ENCODE measurements at regions not wholly inside any gene's neighbourhood (a gene's known extent, or its start where the extent isn't known, plus 50 kb on each side); places are given as distances from the start of the nearest gene placed in this dataset.
"Not testable (repeated sequence)": the region's sequence is repeated elsewhere in the genome, so short reads cannot be mapped to it uniquely, and the experiment has no call there.

DNA sequence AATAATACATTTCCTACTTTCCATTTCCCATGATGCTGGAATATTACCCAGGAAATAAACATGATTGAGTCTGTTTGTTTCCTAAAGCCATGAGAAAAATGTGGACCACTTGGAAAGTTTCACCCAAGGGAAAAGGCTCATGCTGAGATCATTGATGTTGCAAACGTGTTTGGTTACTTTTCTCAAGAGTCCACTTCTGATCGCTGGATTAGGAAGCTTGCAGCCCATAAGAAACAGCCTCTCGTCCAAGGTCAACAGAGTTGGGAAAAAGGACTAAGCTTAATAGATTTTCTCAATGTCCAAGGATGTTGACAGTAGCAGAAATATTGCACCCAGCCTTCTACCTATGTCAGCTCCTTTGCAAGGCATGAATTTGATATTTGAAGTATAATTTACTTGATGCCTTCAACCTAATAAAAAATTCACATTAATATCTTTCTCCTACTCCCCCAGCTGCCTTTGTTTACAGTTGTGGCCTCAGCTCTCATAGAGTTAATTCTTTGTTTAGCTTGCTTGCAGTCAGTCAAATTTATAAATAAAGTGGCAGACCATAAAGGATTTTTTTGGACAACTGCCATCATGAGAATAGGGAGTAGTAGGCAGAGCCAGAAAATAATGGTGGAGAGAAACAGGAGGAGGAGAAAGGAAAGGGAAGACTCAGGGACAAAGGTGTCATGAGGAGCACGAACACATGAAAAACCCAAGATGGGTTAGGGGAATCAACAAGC lies 65.6 kb upstream of the BLTP1 start:
- intact Hi-C loops (cut with DNase I): no loop called here
- WGBS: 53% methylated on average over 4 of the region's 4 CpGs
- TF ChIP-seq POLR2AphosphoS5 (IDR thresholded peaks at IDR 0.05) (no peak), POLR2A (IDR thresholded peaks at IDR 0.05; ENCODE audit: low read depth) (no peak), EP300 (IDR thresholded peaks at IDR 0.05) (no peak), CTCF (IDR thresholded peaks at IDR 0.05) (no peak)
- no peaks in the 10 kb centered on the region for H3K9me3 ChIP-seq
- peaks cover 0 to 6% (median 0%) of the 10 kb centered on the region in 4 donors for H3K4me1 ChIP-seq
- H3K27ac ChIP-seq (replicated peaks in 1 of 4): no peak overlapping the region
- H3K36me3 ChIP-seq: no peaks in the 10 kb centered on the region
- no peaks in the 10 kb centered on the region for H3K27me3 ChIP-seq
- H3K4me3 ChIP-seq: no peak overlapping the region
- no peak for DNase-seq (ENCODE audit: extremely low spot score)

DNA sequence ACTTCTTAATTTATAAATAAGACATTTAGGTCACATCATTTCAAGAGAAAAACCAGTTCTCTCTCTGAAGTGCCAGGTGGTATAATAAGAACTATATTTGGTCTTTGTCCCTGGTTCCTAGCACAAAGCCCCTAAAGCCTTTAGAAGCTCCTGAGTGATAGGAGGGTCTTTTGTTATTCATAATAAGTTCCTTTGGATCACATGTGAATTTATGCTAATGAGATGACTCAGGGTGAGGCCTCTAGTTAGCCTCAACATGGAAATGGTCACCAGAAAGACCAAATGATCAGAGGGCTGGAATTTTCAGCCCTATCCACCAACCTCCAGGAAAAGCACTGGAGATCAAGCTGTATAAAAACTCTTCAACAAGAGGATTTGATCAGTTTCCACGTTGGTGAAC lies 68.1 kb upstream of the BLTP1 start:
- no peak overlapping the region for H3K27ac ChIP-seq (replicated peaks in 1 of 4)
- WGBS: 41% methylated on average over 1 of the region's 1 CpG
- TF ChIP-seq POLR2AphosphoS5 (IDR thresholded peaks at IDR 0.05) (no peak), CTCF (IDR thresholded peaks at IDR 0.05) (no peak), POLR2A (IDR thresholded peaks at IDR 0.05; ENCODE audit: low read depth) (no peak), EP300 (IDR thresholded peaks at IDR 0.05) (no peak)
- H3K4me3 ChIP-seq: no peak overlapping the region
- no peaks in the 10 kb centered on the region for H3K9me3 ChIP-seq
- intact Hi-C loops (cut with DNase I): no loop called here
- DNase-seq (ENCODE audit: extremely low spot score): no peak
- H3K27me3 ChIP-seq: no peaks in the 10 kb centered on the region
- H3K4me1 ChIP-seq: peaks cover 0 to 6% (median 0%) of the 10 kb centered on the region in 4 donors
- no peaks in the 10 kb centered on the region for H3K36me3 ChIP-seq

- no peaks in the 10 kb centered on the region for H3K9me3 ChIP-seq
- H3K36me3 ChIP-seq: no peaks in the 10 kb centered on the region
- no peak overlapping the region for H3K27ac ChIP-seq (replicated peaks in 1 of 4)
- intact Hi-C loops (cut with DNase I): no loop called here
- no peak for DNase-seq (ENCODE audit: extremely low spot score)
- no peaks in the 10 kb centered on the region for H3K27me3 ChIP-seq
- TF ChIP-seq POLR2A (IDR thresholded peaks at IDR 0.05; ENCODE audit: low read depth) (no peak), CTCF (IDR thresholded peaks at IDR 0.05) (no peak), EP300 (IDR thresholded peaks at IDR 0.05) (no peak), POLR2AphosphoS5 (IDR thresholded peaks at IDR 0.05) (no peak)
- H3K4me1 ChIP-seq: peaks cover 0 to 6% (median 0%) of the 10 kb centered on the region in 4 donors
- 83% methylated on average over 1 of the region's 1 CpG for WGBS
- no peak overlapping the region for H3K4me3 ChIP-seq
Observed at GRCh38 chr4:122083351-122083750, 68.8 kb upstream of the BLTP1 start.

DNA sequence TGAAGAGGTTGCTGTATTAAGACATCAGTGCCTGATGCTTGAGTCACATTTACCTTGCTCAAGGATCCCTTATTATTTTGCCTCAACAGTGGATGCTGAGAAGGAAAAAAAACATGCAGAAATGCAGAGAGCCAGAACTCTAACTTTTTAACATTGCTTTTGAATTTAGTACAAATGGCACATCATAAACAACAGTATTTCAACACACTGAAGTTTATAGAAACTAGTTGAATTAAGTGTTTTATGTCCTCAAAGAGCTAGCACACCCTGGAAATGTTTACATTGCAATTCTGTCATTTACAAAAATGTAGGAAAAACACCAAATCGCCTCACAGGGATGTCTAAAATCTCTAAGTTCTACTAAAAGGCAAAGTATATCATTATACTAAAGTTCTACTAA lies 69.5 kb upstream of the BLTP1 start:
- WGBS: 66% methylated on average over 1 of the region's 1 CpG
- Histone ChIP-seq H3K27me3 (no peaks in the 10 kb centered on the region), H3K9me3 (no peaks in the 10 kb centered on the region), H3K27ac (replicated peaks in 1 of 4) (no peak overlapping the region), H3K36me3 (no peaks in the 10 kb centered on the region), H3K4me3 (no peak overlapping the region), H3K4me1 (peaks cover 0 to 6% (median 0%) of the 10 kb centered on the region in 4 donors)
- intact Hi-C loops (cut with DNase I): no loop called here
- DNase-seq (ENCODE audit: extremely low spot score): no peak
- TF ChIP-seq POLR2AphosphoS5 (IDR thresholded peaks at IDR 0.05): no peak
- TF ChIP-seq POLR2A (IDR thresholded peaks at IDR 0.05; ENCODE audit: low read depth): no peak
- no peak for TF ChIP-seq CTCF (IDR thresholded peaks at IDR 0.05)

- WGBS: 100% methylated on average over 1 of the region's 6 CpGs
Observed at GRCh38 chr4:122077653-122078052, 74.5 kb upstream of the BLTP1 start.

DNA sequence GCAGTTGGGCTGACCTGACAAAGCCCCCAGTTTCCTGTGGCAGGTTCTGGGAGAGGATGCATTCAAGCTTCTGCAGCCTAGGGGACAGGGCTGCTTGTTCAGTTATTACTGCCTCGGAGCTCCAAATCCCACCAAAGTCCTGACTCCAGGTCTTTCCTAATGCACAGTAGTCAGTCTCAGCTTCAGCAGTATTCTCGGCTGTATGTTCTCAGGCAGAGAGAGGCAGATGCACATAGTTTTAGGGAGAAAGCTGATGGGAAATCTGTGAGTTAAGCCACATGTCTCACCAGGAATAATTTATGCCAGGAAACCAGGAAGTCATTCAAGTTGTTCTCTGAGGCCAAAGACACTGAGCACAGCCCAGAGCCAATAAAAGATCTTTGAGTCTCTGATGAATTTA lies 75.3 kb upstream of the BLTP1 start:
- H3K27ac ChIP-seq (replicated peaks in 1 of 4); intact Hi-C loops (cut with DNase I); H3K9me3 ChIP-seq; H3K4me1 ChIP-seq; H3K36me3 ChIP-seq; DNase-seq (ENCODE audit: extremely low spot score); H3K27me3 ChIP-seq; H3K4me3 ChIP-seq: not testable (repeated sequence)
- 22% methylated on average over 1 of the region's 2 CpGs for WGBS

More at GRCh38 chr4:122077653-122078052, 74.5 kb upstream of the BLTP1 start:
- H3K9me3 ChIP-seq; H3K36me3 ChIP-seq; intact Hi-C loops (cut with DNase I); DNase-seq (ENCODE audit: extremely low spot score); H3K4me1 ChIP-seq; H3K27me3 ChIP-seq; H3K4me3 ChIP-seq; H3K27ac ChIP-seq (replicated peaks in 1 of 4): not testable (repeated sequence)

All from esophagus muscularis mucosa (tissue), 4 donors.